ENCODE measurements at regions not wholly inside any gene's neighbourhood (a gene's known extent, or its start where the extent isn't known, plus 50 kb on each side); places are given as distances from the start of the nearest gene placed in this dataset.
A peak's percentile ranks its signal among the peaks of the same experiment; 100 is the strongest.

- Histone ChIP-seq H3K9ac (ENCODE audit: control insufficient read depth, insufficient read depth, low read length) (no peak overlapping the region; the same call in 1 of the 2 replicates), H3K4me1 (ENCODE audit: control insufficient read depth, insufficient read depth, low read length) (peaks cover 35% of the 10 kb centered on the region), H3K9me3 (replicated peaks; ENCODE audit: control insufficient read depth, insufficient read depth, low read length) (peaks cover 7% of the 10 kb centered on the region; the same call in 2 of the 3 replicates), H3K79me2 (ENCODE audit: control insufficient read depth, insufficient read depth, low read length) (no peaks in the 10 kb centered on the region), H3K36me3 (ENCODE audit: control insufficient read depth in 2 of 2, insufficient read depth in 2 of 2, low read length in 1 of 2) (no peaks in the 10 kb centered on the region), H3K4me2 (ENCODE audit: control insufficient read depth, insufficient read depth) (peak overlapping the region; percentile 87), H3K27me3 (replicated peaks in 1 of 2; ENCODE audit: control insufficient read depth in 2 of 2, insufficient read depth in 2 of 2, low read length in 1 of 2) (no peaks in the 10 kb centered on the region), H3K4me3 (no peak overlapping the region), H2AFZ (ENCODE audit: control insufficient read depth, low read depth, low read length) (no peak overlapping the region), H4K20me1 (ENCODE audit: control insufficient read depth, insufficient read depth) (no peaks in the 10 kb centered on the region), H3K27ac (ENCODE audit: control insufficient read depth, insufficient read depth) (peak overlapping the region; percentile 57)
- ATAC-seq = peak; percentile 75
- ChIA-PET SMC1A (ENCODE audit: uncharacterized antibody, unreplicated experiment) (interaction anchor here (0.6 to 4.1 kb wide), 21 partner anchors 7 to 334 kb away, joined by 3 to 37 read pairs (median 5); partner anchors contain the start of genes RBPJ and SMIM20), CTCF (interaction anchor here (0.6 to 3.6 kb wide), 14 partner anchors 10 to 334 kb away, joined by 3 to 29 read pairs (median 10); partner anchors contain the start of gene RBPJ), RAD21 (ENCODE audit: unreplicated experiment) (interaction anchor here (0.7 to 4.1 kb wide), 14 partner anchors 9 to 296 kb away, joined by 3 to 37 read pairs (median 6); partner anchors contain the start of gene RBPJ), POLR2A (interaction anchor here (0.5 to 2.8 kb wide), 6 partner anchors 11 to 1085 kb away, joined by 3 to 8 read pairs (median 4); no protein-coding TSS in a partner anchor)
- intact Hi-C loops (cut with micrococcal nuclease; ENCODE audit: unreplicated experiment) (no loop called here), in situ Hi-C loops (cut with MboI) (no loop called here)
- BruUV-seq (replicated peaks) = no TSS peak
- peak; percentile 71 for FAIRE-seq
- peak; percentile 84 for DNase-seq (ENCODE audit: low read depth, low spot score)
- WGBS (ENCODE audit: insufficient coverage, insufficient replicate concordance, low lambda C conversion rate, missing lambda C conversion rate) = 1% methylated on average over 4 of the region's 4 CpGs
- TF ChIP-seq ZNF687 (IDR thresholded peaks at IDR 0.05) (no peak), YY1 (IDR thresholded peaks at IDR 0.05; ENCODE audit: low read depth, low read length) (peak; percentile 42; the same call in 1 of the 2 replicates), HDAC6 (IDR thresholded peaks at IDR 0.05; ENCODE audit: unreplicated experiment) (no peak), RUNX3 (IDR thresholded peaks at IDR 0.05; ENCODE audit: low read length) (peak; percentile 99), ZBTB4 (CRISPR knock-in tag; IDR thresholded peaks at IDR 0.05) (no peak), CUX1 (IDR thresholded peaks at IDR 0.05; ENCODE audit: insufficient replicate concordance, low read depth, low read length) (no peak), TCF7 (IDR thresholded peaks at IDR 0.05; ENCODE audit: borderline replicate concordance) (peak; percentile 46; the same call in 1 of the 2 replicates), ZSCAN29 (IDR thresholded peaks at IDR 0.05) (no peak), POLR2AphosphoS5 (IDR thresholded peaks at IDR 0.05; ENCODE audit: low read length) (no peak)
Measured at GRCh38 chr4:26076000-26076587, 162.1 kb downstream of the SMIM20 start.
